GM12892 (cell line): ENCODE measurements at regions not wholly inside any gene's neighbourhood (a gene's known extent, or its start where the extent isn't known, plus 50 kb on each side); places are given as distances from the start of the nearest gene placed in this dataset.

ENCODE experiments used
- POLR2A ChIP-seq: IDR thresholded peaks from 2 replicates; pipeline ENCODE4 v1.6.1; 2011; ENCODE audit warnings: low read depth, low read length, control low read depth
- POLR2AphosphoS5 ChIP-seq: IDR thresholded peaks from 2 replicates; pipeline ENCODE4 v1.6.1; 2011; ENCODE audit warnings: low read depth, low read length, control low read depth
- TAF1 ChIP-seq: IDR thresholded peaks from 2 replicates; pipeline ENCODE4 v1.6.1; 2011; ENCODE audit warnings: low read depth, mild to moderate bottlenecking, control low read depth, low read length, borderline replicate concordance

GRCh38 chr6:165744555-165745228, 81.7 kb upstream of the PDE10A start:
- TF ChIP-seq POLR2AphosphoS5 (no peak), POLR2A (no peak), TAF1 (no peak)
